Upper lobe of left lung (tissue), 4 donors: ENCODE measurements at regions not wholly inside any gene's neighbourhood (a gene's known extent, or its start where the extent isn't known, plus 50 kb on each side); places are given as distances from the start of the nearest gene placed in this dataset.

Experiments used
- CTCF ChIP-seq, 6 experiments: fragments of 450-650 bp in 4 of 6; fragments of 200-600 bp in 2 of 6; sonication (generic) in 2 of 6; IDR thresholded peaks; one replicate each; pipeline ENCODE4 v1.5.1; 2016 to 2019; ENCODE audit warnings: antibody characterized with exemption in 6 of 6
- EP300 ChIP-seq, 4 donors: sonication (generic); formaldehyde crosslinking; IDR thresholded peaks; one replicate each; pipeline ENCODE4 v1.5.1; 2017; ENCODE audit warnings: antibody characterized with exemption in 4 of 4, control low read depth in 2 of 4
- POLR2A ChIP-seq, 4 donors: fragments of 450-650 bp; IDR thresholded peaks; one replicate each; pipeline ENCODE4 v1.5.1; 2016 to 2017; ENCODE audit warnings: antibody characterized with exemption in 4 of 4, mild to moderate bottlenecking in 2 of 4
- POLR2AphosphoS5 ChIP-seq, 2 donors: sonication (generic); formaldehyde crosslinking; IDR thresholded peaks; one replicate each; pipeline ENCODE4 v1.5.1; 2017; ENCODE audit warnings: antibody characterized with exemption in 2 of 2

DNA sequence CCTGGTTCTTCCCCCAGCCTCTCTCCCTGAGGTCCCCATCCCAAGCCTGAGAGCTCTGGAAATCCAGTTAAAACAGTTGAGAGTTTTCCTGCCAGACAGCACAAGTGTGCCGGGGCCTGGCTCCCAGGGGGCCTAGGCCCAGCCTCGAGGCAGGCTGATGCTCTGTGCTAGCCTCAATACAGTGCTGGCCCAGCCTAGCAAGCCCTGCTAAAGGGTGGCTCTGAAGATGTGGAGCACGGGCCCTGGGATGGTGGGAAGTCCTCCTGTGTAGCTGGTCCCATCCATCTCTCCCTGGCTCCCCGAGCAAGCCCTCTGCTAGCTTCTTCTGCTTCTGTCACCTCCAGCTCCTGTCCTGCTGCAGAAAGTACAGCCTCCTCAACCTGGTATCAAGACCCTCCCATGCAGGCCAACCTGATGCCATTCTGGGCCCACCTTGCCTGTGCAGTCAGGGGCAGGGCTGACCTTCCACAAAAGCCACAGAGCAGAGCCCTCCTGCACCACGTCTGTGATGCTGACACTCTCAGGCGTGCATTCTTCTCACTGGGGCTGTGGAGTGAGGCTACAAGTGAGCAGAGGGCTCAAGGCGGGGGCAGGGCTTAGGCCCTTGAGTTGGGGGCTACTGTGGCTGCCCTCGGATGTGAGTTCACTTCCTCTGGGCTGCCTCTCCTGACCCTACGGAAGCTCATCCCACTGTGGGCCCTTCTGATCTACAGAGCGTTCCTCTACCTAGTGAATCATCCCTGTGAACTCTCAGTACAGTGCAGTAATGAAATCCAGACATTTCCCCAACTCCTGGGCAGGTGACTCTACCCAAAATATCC, 60.1 kb upstream of the LAPTM4A start:
- TF ChIP-seq CTCF (IDR thresholded peaks at IDR 0.05) (no peak), POLR2A (IDR thresholded peaks at IDR 0.05) (no peak), POLR2AphosphoS5 (IDR thresholded peaks at IDR 0.05) (no peak), EP300 (IDR thresholded peaks at IDR 0.05) (no peak)
